OCI-M2 (cell line): ENCODE measurements at regions not wholly inside any gene's neighbourhood (a gene's known extent, or its start where the extent isn't known, plus 50 kb on each side); places are given as distances from the start of the nearest gene placed in this dataset.
"Not testable (repeated sequence)": the region's sequence is repeated elsewhere in the genome, so short reads cannot be mapped to it uniquely, and the experiment has no call there.

Source experiments
- DNase-seq: peaks from one replicate; lab custom pipeline; 2025; ENCODE audit not compliant: unreplicated experiment; lab: John Stamatoyannopoulos, UW

DNA sequence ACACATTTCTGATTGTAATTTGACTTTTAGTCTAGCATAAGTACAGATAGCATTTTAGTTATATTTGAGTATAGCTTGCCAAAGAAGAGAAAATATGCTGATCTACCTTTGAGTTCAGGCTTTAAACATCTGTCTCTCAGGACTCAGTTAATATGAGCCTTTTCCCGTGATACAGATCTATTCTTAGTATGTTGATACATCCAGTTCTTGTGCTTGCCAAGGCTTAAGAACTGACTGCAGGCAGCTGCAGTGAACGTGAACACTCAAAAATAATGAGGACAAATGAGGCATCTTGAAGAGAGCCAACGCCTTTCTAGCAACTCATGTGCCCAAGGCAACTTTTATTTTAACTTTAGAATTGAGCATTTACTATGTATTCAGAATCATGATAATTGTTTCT lies 325.5 kb downstream of the SI start:
- DNase-seq: no peak

DNA sequence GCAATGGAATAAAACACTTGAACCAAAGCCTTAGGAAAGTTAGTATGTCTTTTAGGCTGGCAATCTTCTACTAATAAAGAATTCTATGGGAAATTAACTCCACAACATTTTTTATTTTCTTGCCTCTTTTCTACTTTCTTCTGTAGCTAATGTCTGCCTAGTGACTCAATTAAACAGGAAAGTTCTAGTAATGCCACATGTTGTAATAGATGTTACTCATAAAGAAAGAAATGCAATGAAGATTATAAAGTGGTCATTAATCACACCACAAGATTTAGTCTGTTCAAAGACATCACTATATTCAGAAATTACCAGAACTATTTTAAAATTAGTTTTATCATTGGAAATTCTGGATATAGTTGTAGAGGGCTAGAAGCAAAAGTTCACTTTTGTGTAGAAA lies 329.7 kb downstream of the SI start:
- DNase-seq: no peak

DNA sequence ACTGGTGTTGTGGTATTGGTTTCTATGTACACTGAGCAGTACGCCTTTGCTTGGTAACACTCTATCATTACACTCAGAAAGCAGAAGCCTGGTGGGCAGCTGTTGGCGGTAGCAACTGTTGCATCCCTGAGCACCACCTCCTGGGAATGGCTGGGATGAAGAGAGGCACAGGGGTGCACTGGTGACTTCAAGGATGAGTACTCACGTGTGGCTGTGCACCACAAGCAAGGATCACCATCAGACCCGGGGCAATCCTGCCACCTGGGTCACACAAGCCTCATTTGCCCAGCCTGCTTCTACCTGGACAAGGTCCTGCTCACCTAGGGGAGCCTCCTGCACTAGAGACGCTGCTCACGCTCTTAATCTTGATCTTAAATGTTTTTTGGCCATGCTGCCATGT lies 336.4 kb downstream of the SI start:
- DNase-seq: no peak

DNA sequence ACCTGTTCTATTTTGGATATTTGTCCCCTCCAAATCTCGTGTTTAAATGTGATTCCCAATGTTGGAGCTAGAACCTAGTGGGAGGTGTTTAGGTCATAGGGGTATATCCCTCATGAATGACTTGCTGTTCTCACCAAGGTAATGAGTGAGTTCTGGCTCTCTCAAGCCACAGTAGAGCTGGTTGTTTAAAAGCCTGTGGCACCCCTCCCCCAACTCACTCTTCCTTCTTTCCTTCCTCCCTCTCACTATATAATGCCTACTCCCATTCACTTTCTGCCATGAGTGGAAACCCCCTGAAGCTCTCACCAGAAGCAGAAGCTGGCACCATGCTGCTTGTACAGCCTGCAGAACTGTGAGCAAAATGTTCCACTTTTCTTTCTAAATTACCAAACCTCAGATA lies 341.1 kb downstream of the SI start:
- no peak for DNase-seq

DNA sequence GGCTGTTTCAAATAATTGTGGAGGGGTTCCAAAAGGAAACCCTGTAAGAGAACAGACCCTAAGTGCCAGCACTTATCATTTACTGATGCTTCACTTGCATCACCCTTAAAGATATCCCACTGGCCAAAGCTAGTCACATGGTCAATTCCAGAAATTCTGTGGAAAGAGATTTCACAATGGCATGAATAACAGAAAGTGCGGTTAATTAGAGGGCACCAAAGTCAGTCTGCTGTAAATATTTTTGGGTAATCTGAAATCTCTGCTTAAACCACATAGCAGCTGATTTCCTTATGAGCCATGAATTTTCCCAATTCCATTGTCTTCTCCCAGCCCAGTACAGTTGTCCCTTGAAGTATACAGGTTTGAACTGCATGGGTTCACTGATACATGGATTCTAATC lies 346.1 kb downstream of the SI start:
- DNase-seq: no peak

DNA sequence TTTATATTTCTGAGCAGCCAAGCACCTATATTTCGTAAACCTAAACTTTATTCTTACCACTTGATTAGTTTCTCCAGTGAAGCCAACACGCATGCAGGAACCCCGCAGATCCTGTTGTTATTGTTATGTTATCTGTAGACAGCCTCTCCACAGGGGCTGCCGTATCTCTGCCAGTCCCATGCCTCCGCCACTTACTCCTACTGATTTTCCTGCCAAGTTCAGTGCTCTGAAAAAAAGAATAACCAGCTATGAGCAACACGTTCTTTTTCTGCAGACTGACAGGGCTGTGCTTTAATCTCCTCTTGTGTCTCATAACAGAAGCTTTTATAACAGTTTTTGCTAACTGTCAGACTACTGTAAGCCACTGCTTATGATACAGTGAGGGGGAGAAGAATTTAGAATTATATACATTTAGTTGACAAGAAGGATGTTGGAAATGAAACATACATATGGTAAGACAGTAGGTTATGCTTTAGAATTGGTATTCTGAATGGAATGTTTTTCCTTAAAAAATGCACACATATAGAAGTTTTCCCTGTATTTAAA lies 347.4 kb downstream of the SI start:
- DNase-seq: peak; percentile 3

DNA sequence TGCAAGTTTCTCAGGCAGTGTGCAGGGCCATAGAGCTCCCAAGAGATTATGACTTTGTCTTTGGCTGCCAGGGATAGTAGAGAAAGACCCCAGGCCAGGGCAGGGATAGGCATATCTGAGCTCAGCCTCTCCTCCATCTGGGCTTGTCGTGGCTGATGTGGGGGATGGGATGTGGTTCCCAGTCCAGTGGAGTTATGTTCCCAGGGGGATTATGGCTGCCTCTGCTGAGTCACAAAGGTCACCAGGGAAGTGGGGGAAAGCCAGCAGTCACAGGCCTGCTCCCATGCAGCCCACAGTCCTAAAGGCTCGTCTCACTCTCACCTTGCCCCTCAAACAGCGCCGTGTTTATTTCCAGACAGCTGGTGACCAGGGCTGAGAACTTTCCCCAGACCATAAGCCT lies 354.9 kb downstream of the SI start:
- no peak for DNase-seq

DNA sequence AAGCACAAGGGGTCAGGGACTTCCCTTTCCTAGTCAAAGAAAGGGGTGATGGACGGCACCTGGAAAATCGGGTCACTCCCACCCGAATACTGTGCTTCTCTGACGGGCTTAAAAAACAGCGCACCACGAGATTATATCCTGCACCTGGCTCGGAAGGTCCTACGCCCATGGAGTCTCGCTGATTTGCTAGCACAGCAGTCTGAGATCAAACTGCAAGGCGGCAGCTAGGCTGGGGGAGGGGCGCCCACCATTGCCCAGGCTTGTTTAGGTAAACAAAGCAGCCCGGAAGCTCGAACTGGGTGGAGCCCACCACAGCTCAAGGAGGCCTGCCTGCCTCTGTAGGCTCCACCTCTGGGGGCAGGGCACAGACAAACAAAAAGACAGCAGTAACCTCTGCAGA lies 375.5 kb downstream of the SI start:
- not testable (repeated sequence) for DNase-seq

DNA sequence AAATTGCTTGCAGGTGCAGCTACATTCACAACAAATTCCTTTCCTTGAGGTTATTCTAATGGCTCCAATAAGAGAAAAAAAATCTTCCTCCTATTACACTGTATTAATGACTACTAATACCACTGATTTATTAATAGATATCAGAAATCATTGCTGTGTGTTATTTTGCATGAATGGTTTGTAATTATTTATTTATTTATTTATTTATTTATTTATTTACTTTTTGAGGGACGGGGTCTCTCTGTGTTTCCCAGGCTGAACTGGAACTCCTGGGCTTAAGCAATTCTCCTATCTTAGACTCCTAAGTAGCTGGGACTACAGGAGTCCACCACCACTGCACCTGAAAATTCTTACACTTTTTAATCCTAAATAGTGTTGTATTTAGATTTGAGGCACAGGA lies 390.4 kb downstream of the SI start:
- no peak for DNase-seq

DNA sequence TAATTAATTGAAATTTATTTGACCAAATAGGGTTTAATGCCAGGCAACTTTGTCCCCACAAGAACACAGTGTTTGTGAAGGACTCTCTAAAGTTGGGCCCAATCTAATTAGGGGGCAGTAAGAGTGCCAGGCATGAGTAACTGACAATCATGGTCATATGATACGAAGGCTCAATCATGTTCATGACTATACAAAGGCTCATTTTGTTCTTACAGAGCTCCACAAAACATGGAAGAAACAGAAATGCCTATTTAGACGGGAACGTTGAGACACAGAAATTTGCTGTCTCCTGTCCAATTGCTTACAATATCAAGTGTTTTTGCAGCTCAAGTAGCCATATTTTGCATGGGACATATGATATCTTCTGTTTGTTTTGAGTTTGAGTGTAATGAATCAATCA lies 391.1 kb downstream of the SI start:
- no peak for DNase-seq

DNA sequence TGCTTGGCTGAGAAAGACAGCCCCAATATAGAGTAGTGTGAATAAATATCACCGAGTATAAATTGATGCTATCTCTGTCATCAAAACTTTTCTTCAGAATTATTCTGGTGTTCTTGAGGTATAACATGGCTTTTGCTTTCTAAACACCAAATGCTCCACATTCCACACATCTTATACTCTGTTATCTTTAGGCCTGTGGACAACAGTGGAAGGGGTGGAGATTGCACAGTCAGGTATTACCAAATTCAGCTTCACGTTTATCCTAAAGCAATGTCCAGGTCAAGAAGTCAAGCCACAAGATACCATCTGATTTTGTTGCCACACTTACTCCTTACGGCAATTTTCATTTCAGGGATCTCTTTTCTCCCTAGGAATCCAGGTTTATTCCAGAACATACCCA lies 394.8 kb downstream of the SI start:
- DNase-seq: no peak

DNA sequence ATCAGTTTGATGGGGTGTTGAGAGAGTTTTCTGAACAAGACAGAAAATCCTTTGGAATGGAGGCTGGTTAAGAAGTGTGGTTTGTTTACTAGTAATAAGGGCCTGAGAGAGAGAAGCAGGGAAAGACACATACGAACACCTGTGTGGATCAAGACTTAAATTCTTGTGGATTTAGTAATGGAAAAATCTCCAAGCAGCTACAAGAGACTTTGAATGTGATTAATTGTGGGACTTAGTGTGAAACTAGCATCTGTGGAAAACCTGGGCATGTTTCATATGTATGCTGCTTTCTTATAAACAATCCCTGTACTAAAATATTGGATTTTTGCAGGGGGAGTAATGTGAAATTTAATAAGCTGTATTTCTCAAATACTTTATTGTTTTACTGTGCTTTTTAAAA lies 399.1 kb downstream of the SI start:
- DNase-seq: no peak

DNA sequence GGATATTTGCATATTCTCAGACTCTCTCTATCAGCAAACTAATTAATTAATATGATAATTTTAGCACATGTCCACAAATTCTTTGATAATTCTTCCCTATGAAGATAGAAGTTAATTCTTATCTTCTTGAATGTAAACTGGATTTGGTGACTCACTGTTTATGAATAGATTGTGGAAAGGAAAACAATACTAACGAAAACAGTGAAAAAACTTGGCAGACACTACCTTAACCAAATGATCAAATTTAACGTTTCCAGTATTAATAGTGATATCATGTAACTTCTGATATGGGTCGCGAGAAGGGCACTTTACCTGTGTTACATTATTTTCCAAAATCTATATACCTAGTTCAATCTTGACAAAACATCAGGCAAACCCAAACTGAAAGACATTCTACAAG lies 401.0 kb downstream of the SI start:
- DNase-seq: no peak

DNA sequence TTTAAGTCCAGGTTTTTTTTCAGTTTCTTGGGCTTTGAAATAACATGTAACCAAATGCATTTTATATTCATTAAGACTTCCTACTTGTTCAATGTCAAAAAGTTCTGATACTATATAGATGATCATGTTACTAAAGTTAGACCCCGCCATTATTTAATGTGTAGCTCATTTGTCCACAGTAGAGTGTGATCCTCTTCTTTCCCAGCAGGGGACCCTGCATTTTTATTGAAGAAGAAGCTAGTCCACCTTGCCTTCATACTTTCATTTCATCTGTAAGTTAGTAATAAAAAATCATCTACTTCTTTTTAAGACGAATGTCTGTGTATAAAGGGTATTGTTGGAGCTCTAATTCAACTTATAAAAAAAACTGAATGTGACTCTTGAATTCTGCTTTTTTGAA lies 404.6 kb downstream of the SI start:
- no peak for DNase-seq

DNA sequence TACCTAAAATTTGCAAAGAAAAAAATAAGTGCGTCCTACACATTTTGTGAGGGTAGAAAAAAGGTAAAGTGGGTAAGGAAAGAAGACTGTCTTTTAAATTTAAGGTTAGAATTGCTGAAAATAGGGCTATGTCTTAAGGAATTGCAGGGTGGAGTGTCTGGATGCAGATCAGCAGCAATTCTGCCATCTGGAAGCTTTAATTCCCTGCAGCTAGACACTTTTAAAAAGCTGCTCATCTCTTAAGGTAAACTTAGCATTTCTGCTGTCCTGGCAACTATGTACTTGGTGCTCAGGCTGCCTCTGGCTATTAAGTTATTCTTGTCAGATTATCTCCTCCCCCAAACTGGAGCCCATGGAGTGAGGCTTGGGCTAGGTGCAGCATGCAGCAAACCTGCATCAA lies 420.2 kb downstream of the SI start:
- DNase-seq: no peak

DNA sequence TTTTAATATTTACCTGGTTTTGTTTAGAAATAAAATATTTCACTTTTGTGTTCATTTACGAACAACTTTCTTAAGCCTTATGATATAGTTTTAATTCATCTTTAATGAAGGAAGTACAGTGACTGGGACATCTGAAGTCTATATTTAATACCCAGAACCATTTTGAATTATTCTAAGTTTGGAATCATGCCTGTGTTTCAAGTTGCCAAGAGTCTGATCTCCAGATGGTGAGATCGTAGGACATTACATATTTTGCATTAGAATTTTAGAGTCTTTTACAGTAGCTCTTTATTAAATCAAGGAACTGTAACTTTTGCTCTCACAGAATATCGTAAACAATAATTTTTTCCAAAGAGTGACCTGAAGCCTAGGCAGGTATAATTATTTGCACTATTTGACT lies 420.7 kb downstream of the SI start:
- DNase-seq: no peak

DNA sequence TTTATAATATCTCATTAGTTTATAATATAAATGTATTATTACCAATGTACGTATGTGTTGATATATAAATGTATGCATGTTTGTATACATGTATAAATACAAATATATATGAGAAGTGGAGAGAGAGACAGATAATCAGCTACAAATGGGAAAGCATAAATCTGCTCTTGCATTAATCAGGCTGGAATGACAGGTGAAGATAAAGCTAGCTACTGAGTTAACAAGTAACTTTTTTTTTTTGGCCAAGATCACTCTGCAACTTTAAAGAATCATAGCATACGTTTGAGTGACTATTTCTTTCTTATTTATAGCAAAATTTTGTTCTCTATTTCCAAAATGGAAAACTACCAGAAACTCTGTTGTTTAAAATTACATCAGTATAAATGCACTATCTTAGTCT lies 422.8 kb downstream of the SI start:
- no peak for DNase-seq

DNA sequence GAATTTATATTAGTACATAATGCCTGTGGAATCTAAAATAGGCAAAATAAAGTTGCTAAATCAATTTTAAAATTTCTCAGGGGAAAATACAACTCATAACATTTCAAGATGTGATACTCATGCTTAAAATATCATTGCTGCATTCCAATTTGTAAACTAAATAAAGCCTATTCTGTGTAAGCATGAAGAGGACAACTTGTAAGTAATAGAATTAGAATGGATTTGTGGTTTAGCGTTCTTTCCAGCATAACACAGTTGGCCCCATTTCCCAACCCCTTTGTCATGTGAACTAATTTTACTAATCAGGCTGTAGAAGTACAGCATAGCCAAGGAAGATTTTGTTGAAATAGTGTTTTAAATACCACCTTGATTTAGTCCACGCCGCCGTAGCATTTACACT lies 437.2 kb downstream of the SI start:
- no peak for DNase-seq

DNA sequence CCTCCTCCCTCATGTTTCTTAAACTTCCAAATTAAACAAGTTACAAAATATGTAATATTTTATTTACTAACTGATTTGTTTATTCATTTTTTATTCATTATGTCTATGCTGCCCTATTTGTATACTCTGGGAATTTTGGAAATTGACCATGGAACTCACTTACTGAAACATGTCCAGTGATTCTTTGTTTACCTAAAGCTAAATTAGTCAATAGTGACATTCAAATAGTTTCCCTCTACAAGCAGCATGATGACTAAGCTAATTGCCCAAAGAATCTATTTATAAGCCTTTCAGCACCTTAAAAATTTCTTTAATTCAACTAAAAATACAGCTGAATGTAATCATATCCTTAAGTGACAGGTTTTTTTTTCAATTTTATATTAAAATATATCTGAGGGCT lies 437.7 kb downstream of the SI start:
- DNase-seq: no peak

DNA sequence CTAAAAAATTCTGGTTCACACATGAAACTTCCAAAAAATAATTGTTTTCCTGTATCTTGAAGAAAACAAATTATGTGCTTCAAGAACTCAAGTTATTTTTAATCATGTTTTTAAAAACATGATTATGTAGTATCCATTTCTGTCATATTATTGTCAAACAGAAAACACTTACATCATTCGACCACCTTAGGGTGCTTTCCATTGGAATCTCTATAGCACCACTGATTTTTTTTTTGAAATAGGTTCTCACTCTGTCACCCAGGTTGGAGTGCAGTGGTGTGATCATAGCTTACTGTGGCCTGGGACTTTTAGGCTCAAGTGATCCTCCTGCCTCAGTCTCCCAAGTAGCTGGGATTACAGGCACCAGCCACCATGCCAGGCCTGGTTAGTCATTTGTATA lies 457.3 kb downstream of the SI start:
- no peak for DNase-seq

DNA sequence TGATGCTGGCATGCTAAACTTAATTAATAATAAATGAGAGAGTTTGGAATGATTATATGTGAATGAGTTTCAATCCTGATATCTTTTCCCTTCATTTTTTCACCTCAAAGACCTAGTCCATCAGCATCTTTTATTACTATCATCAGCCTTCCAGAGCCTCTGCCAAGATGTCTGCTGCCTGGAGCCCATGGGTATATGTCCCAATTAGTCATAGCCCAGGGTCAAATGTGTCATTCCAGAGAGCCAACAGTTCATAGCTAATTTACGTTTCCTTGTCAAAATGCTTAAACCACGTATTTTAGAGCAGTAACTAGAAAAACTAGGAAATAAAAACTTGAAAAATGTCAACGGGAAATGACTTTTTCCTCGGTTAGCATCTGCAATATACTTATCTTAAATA lies 457.9 kb downstream of the SI start:
- no peak for DNase-seq

DNA sequence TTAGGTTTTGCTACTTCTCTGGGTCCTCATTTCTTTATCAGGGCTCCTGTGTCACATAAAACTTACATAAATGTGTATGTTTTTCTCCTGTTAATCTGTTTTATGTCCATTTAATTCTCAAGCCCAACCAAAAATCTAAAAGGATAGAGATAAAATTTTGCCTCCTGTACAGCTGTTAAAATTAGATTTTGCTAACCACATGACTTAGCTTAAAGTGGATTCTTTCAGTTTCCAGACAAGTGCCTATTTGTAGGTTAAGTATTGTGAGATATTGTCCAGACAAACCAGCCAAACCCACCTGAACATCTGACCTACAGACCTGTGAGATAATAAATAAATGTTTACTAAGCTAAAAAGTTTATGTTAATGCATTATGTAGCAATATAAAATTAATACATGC lies 465.5 kb downstream of the SI start:
- no peak for DNase-seq

DNA sequence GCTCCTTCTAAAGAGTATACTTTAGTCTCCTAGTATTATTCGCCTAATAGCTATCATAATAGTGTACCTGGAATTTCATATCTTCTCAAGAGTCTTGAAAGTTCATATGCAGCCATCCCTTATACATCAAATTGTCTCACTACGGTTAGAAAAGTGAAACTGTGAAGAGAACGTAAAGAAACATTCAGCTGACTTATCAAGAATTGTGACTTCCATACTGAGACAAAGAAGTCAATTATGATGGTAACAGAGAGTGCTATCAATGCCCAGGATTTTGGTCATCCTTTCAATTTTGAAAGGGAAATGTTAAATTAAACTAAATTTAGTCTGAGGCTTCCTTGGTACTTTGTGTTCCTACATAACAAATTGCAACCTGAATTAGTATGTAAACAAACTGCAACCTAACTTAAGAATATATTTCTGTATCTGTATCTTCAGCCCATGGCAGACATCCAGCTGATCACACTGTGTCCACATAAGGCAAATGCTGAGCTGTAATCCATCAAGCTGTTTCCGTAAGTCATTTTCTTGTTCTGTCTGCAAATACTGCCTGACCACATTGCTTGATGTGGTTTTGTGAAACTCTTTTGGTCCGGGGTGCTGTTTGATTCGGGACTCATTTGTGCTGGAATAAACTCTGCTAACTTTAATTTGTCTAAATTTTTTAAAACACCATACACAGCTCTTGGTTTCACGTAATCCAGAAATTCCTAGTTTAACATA lies 469.6 kb downstream of the SI start:
- no peak for DNase-seq
